ENCODE measurements at regions not wholly inside any gene's neighbourhood (a gene's known extent, or its start where the extent isn't known, plus 50 kb on each side); places are given as distances from the start of the nearest gene placed in this dataset.
"Not testable (repeated sequence)": the region's sequence is repeated elsewhere in the genome, so short reads cannot be mapped to it uniquely, and the experiment has no call there.

- H3K4me1 ChIP-seq (ENCODE audit: insufficient read depth, low read length): no peaks in the 10 kb centered on the region
- ATAC-seq (ENCODE audit: insufficient read depth, low read depth) (no peak), DNase-seq (no peak)
- no peaks in the 10 kb centered on the region for H4K20me1 ChIP-seq (ENCODE audit: insufficient read depth, low read length)
- no peaks in the 10 kb centered on the region for H3K27me3 ChIP-seq (ENCODE audit: insufficient read depth, low read length, poor library complexity)
- no peak overlapping the region for H3K4me2 ChIP-seq (ENCODE audit: insufficient read depth, low read length)
- TF ChIP-seq EZH2 (IDR thresholded peaks at IDR 0.05; ENCODE audit: borderline replicate concordance, low read depth, low read length, severe bottlenecking) (no peak), CTCF (IDR thresholded peaks at IDR 0.05; ENCODE audit: borderline replicate concordance, extremely low read depth, low read length, poor library complexity, severe bottlenecking) (no peak)
- no peak overlapping the region for H2AFZ ChIP-seq (ENCODE audit: low read depth, low read length)
- no peak overlapping the region for H3K27ac ChIP-seq (ENCODE audit: low read length)
- H3K36me3 ChIP-seq (ENCODE audit: insufficient read depth, low read length): no peaks in the 10 kb centered on the region
- H3K9me3 ChIP-seq (ENCODE audit: insufficient read depth, low read length, severe bottlenecking): no peaks in the 10 kb centered on the region
- H3K79me2 ChIP-seq (ENCODE audit: insufficient read depth, low read length): no peaks in the 10 kb centered on the region
- H3K9ac ChIP-seq (ENCODE audit: low read depth, low read length): no peak overlapping the region
- no peak overlapping the region for H3K4me3 ChIP-seq (ENCODE audit: low read depth in 1 of 2, low read length in 2 of 2)
These were observed 159.7 kb downstream of the CRPPA start for GRCh38 chr7:16261654-16262053.

GRCh38 chr7:16261100-16261499 is 160.2 kb downstream of the CRPPA start:
- Histone ChIP-seq H3K27ac (ENCODE audit: low read length) (no peak overlapping the region), H2AFZ (ENCODE audit: low read depth, low read length) (no peak overlapping the region), H4K20me1 (ENCODE audit: insufficient read depth, low read length) (no peaks in the 10 kb centered on the region), H3K36me3 (ENCODE audit: insufficient read depth, low read length) (no peaks in the 10 kb centered on the region), H3K79me2 (ENCODE audit: insufficient read depth, low read length) (no peaks in the 10 kb centered on the region), H3K4me1 (ENCODE audit: insufficient read depth, low read length) (no peaks in the 10 kb centered on the region), H3K4me3 (ENCODE audit: low read depth in 1 of 2, low read length in 2 of 2) (no peak overlapping the region), H3K9me3 (ENCODE audit: insufficient read depth, low read length, severe bottlenecking) (no peaks in the 10 kb centered on the region), H3K9ac (ENCODE audit: low read depth, low read length) (no peak overlapping the region), H3K27me3 (ENCODE audit: insufficient read depth, low read length, poor library complexity) (no peaks in the 10 kb centered on the region), H3K4me2 (ENCODE audit: insufficient read depth, low read length) (no peak overlapping the region)
- TF ChIP-seq CTCF (IDR thresholded peaks at IDR 0.05; ENCODE audit: borderline replicate concordance, extremely low read depth, low read length, poor library complexity, severe bottlenecking) (no peak), EZH2 (IDR thresholded peaks at IDR 0.05; ENCODE audit: borderline replicate concordance, low read depth, low read length, severe bottlenecking) (no peak)
- no peak for DNase-seq
- ATAC-seq (ENCODE audit: insufficient read depth, low read depth): no peak

- Histone ChIP-seq H3K27me3 (ENCODE audit: insufficient read depth, low read length, poor library complexity) (no peaks in the 10 kb centered on the region), H3K9me3 (ENCODE audit: insufficient read depth, low read length, severe bottlenecking) (no peaks in the 10 kb centered on the region), H3K4me3 (ENCODE audit: low read depth in 1 of 2, low read length in 2 of 2) (no peak overlapping the region), H3K27ac (ENCODE audit: low read length) (no peak overlapping the region), H3K36me3 (ENCODE audit: insufficient read depth, low read length) (no peaks in the 10 kb centered on the region), H3K4me2 (ENCODE audit: insufficient read depth, low read length) (no peak overlapping the region), H3K9ac (ENCODE audit: low read depth, low read length) (no peak overlapping the region), H2AFZ (ENCODE audit: low read depth, low read length) (no peak overlapping the region), H3K79me2 (ENCODE audit: insufficient read depth, low read length) (no peaks in the 10 kb centered on the region), H4K20me1 (ENCODE audit: insufficient read depth, low read length) (no peaks in the 10 kb centered on the region), H3K4me1 (ENCODE audit: insufficient read depth, low read length) (no peaks in the 10 kb centered on the region)
- ATAC-seq (ENCODE audit: insufficient read depth, low read depth): no peak
- DNase-seq: no peak
- TF ChIP-seq CTCF (IDR thresholded peaks at IDR 0.05; ENCODE audit: borderline replicate concordance, extremely low read depth, low read length, poor library complexity, severe bottlenecking) (no peak), EZH2 (IDR thresholded peaks at IDR 0.05; ENCODE audit: borderline replicate concordance, low read depth, low read length, severe bottlenecking) (no peak)
These were observed 161.1 kb downstream of the CRPPA start for GRCh38 chr7:16260236-16260728.

- H3K27me3 ChIP-seq (ENCODE audit: insufficient read depth, low read length, poor library complexity); H3K9ac ChIP-seq (ENCODE audit: low read depth, low read length); ATAC-seq (ENCODE audit: insufficient read depth, low read depth); H3K36me3 ChIP-seq (ENCODE audit: insufficient read depth, low read length); H3K4me2 ChIP-seq (ENCODE audit: insufficient read depth, low read length); H3K4me1 ChIP-seq (ENCODE audit: insufficient read depth, low read length); H3K27ac ChIP-seq (ENCODE audit: low read length); H3K4me3 ChIP-seq (ENCODE audit: low read depth in 1 of 2, low read length in 2 of 2); H4K20me1 ChIP-seq (ENCODE audit: insufficient read depth, low read length); DNase-seq; H3K9me3 ChIP-seq (ENCODE audit: insufficient read depth, low read length, severe bottlenecking); H3K79me2 ChIP-seq (ENCODE audit: insufficient read depth, low read length); H2AFZ ChIP-seq (ENCODE audit: low read depth, low read length): not testable (repeated sequence)
These were observed 164.9 kb downstream of the CRPPA start for GRCh38 chr7:16256419-16256818.

GRCh38 chr7:16255952-16256351 is 165.4 kb downstream of the CRPPA start:
- DNase-seq; H3K27me3 ChIP-seq (ENCODE audit: insufficient read depth, low read length, poor library complexity); H3K4me3 ChIP-seq (ENCODE audit: low read depth in 1 of 2, low read length in 2 of 2); H4K20me1 ChIP-seq (ENCODE audit: insufficient read depth, low read length); ATAC-seq (ENCODE audit: insufficient read depth, low read depth); H3K4me2 ChIP-seq (ENCODE audit: insufficient read depth, low read length); H2AFZ ChIP-seq (ENCODE audit: low read depth, low read length); H3K27ac ChIP-seq (ENCODE audit: low read length); H3K9me3 ChIP-seq (ENCODE audit: insufficient read depth, low read length, severe bottlenecking); H3K79me2 ChIP-seq (ENCODE audit: insufficient read depth, low read length); H3K36me3 ChIP-seq (ENCODE audit: insufficient read depth, low read length); H3K4me1 ChIP-seq (ENCODE audit: insufficient read depth, low read length); H3K9ac ChIP-seq (ENCODE audit: low read depth, low read length): not testable (repeated sequence)

- not testable (repeated sequence) for H2AFZ ChIP-seq (ENCODE audit: low read depth, low read length); H3K9ac ChIP-seq (ENCODE audit: low read depth, low read length); H3K36me3 ChIP-seq (ENCODE audit: insufficient read depth, low read length); DNase-seq; ATAC-seq (ENCODE audit: insufficient read depth, low read depth); H4K20me1 ChIP-seq (ENCODE audit: insufficient read depth, low read length); H3K4me1 ChIP-seq (ENCODE audit: insufficient read depth, low read length); H3K27ac ChIP-seq (ENCODE audit: low read length); H3K27me3 ChIP-seq (ENCODE audit: insufficient read depth, low read length, poor library complexity); H3K9me3 ChIP-seq (ENCODE audit: insufficient read depth, low read length, severe bottlenecking); H3K4me3 ChIP-seq (ENCODE audit: low read depth in 1 of 2, low read length in 2 of 2); H3K4me2 ChIP-seq (ENCODE audit: insufficient read depth, low read length); H3K79me2 ChIP-seq (ENCODE audit: insufficient read depth, low read length)
These were observed 170.7 kb downstream of the CRPPA start for GRCh38 chr7:16250655-16251054.
